HG03342 (cell line): ENCODE measurements at regions not wholly inside any gene's neighbourhood (a gene's known extent, or its start where the extent isn't known, plus 50 kb on each side); places are given as distances from the start of the nearest gene placed in this dataset.
A peak's percentile ranks its signal among the peaks of the same experiment; 100 is the strongest.

Experiments
- ATAC-seq: cut with Tn5 transposase; IDR thresholded peaks from one replicate; pipeline ENCODE4 v1.9.1; 2021; ENCODE audit warnings: mild to moderate bottlenecking, moderate library complexity; ENCODE audit not compliant: unreplicated experiment

- no peak for ATAC-seq
Observed at GRCh38 chr20:53838311-53838868, 232.0 kb downstream of the BCAS1 start.

- no peak for ATAC-seq
Observed at GRCh38 chr20:53837126-53837826, 233.1 kb downstream of the BCAS1 start.

GRCh38 chr20:53834749-53835148 lies 235.6 kb downstream of the BCAS1 start:
- ATAC-seq = no peak

GRCh38 chr20:53834062-53834442 lies 236.3 kb downstream of the BCAS1 start:
- ATAC-seq = no peak

GRCh38 chr20:53833333-53834061 lies 236.9 kb downstream of the BCAS1 start:
- no peak for ATAC-seq

- no peak for ATAC-seq
Observed at GRCh38 chr20:53832499-53832898, 237.9 kb downstream of the BCAS1 start.

- ATAC-seq = no peak
Observed at GRCh38 chr20:53831812-53832211, 238.2 kb upstream of the ZNF217 start.

- ATAC-seq = no peak
Observed at GRCh38 chr20:53831228-53831627, 237.6 kb upstream of the ZNF217 start.

GRCh38 chr20:53829724-53830521 lies 236.3 kb upstream of the ZNF217 start:
- peak; percentile 45 for ATAC-seq

- ATAC-seq = no peak
Observed at GRCh38 chr20:53829255-53829723, 235.7 kb upstream of the ZNF217 start.

GRCh38 chr20:53828682-53829254 lies 235.1 kb upstream of the ZNF217 start:
- ATAC-seq = no peak

- ATAC-seq = no peak
Observed at GRCh38 chr20:53828088-53828681, 234.5 kb upstream of the ZNF217 start.

- ATAC-seq = no peak
Observed at GRCh38 chr20:53827292-53828087, 233.9 kb upstream of the ZNF217 start.

- peak; percentile 75 for ATAC-seq
Observed at GRCh38 chr20:53826597-53827291, 233.1 kb upstream of the ZNF217 start.

- no peak for ATAC-seq
Observed at GRCh38 chr20:53826090-53826489, 232.5 kb upstream of the ZNF217 start.

- ATAC-seq = no peak
Observed at GRCh38 chr20:53825282-53825681, 231.6 kb upstream of the ZNF217 start.

- ATAC-seq = no peak
Observed at GRCh38 chr20:53824779-53825178, 231.1 kb upstream of the ZNF217 start.

GRCh38 chr20:53823121-53823764 lies 229.6 kb upstream of the ZNF217 start:
- no peak for ATAC-seq

GRCh38 chr20:53822534-53822933 lies 228.9 kb upstream of the ZNF217 start:
- ATAC-seq = no peak
